HUDEP-2 (cell line): ENCODE measurements at regions not wholly inside any gene's neighbourhood (a gene's known extent, or its start where the extent isn't known, plus 50 kb on each side); places are given as distances from the start of the nearest gene placed in this dataset.
A peak's percentile ranks its signal among the peaks of the same experiment; 100 is the strongest.

Source experiments
- DNase-seq, 76 experiments: peaks; one replicate each; lab custom pipeline; 2025; ENCODE audit not compliant: unreplicated experiment in 76 of 76; lab: John Stamatoyannopoulos, UW

GRCh38 chr3:182726258-182727142, 66.8 kb upstream of the ATP11B start:
- peak in 34 of 76 experiments; percentile 1 to 61 (median 32) for DNase-seq

- peak in 10 of 76 experiments; percentile 6 to 61 (median 17) for DNase-seq
Measured at GRCh38 chr3:182728238-182728637, 65.1 kb upstream of the ATP11B start.

- DNase-seq, result no peak
Measured at GRCh38 chr3:182729903-182730674, 63.2 kb upstream of the ATP11B start.

DNA sequence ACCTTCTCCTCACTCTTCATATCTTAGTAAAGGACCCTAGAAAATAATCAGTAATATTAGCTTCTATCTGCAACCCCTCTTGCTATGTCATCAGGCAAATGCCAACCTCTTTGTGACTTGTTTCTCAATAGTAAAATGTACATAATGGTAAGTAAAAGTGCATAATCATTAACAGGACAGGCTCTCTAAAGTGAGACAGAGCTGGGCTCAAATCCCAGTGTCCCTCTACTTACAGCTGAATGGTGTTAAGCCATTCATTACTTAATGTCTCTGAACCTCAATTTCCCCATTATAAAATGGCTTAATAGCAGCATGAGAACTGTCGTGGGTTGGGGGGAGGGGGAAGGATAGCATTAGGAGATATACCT, 62.6 kb upstream of the ATP11B start:
- DNase-seq, result no peak

- DNase-seq, result no peak
Measured at GRCh38 chr3:182731764-182732163, 61.5 kb upstream of the ATP11B start.

GRCh38 chr3:182732232-182733015, 60.9 kb upstream of the ATP11B start:
- DNase-seq, result no peak

- no peak for DNase-seq
Measured at GRCh38 chr3:182735672-182736071, 57.6 kb upstream of the ATP11B start.

GRCh38 chr3:182737825-182738224, 55.5 kb upstream of the ATP11B start:
- DNase-seq, result no peak

DNA sequence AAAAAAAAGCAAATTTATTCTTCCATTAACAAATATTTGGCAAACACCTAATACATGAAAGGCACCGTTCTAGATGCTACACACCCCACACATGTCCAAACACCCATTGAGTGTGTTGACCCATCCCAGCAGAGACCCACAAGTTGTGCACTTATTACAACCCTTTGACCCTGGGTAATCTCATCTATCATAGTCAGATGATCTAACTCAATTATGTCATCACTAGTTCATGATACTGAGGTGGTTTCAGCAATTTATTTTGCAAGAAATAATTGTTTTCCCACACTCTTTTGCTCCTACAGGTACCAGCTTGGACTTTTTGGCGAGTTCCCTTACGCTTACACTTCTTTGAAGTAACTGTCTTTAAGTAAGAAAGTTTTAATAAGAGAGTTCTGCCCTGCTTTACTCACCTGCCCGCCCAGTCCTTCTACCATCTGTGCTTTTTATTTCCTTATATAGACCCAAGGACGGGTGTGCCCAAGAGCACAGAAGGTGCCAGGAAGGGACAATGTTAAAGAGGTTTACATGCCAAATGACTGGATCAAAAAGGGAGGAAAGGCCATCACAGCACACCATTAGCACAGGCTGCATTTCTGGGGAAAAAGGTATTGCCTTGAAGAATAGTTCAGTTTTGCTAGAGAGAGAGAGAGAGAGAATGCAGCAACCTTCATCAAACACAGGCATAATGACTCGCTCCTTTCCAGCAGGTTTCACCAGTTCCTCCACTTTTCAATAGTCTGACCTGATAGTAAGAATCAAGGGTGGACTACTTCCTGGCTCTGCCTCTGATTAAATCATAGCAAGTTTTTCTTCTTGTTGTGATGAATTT, 54.5 kb upstream of the ATP11B start:
- no peak for DNase-seq

DNA sequence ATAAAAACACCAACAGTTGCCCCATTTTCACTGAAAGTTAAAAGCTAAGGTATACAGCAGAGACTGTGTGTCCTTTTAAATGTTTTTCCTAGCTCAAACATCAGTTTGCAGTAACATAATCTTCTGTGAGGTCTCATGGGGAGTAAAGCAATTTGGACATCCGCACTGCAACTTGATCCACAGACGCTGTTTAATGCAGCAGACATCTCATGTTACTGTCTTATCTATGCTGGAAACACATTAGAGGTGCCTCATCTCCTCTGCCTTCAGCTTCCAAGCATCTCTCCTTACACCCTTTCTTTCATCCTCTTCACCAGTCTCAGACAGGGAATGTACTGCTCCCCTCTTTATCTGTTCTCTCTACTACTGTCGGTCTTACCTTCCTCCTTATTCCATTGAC, 53.7 kb upstream of the ATP11B start:
- no peak for DNase-seq

DNA sequence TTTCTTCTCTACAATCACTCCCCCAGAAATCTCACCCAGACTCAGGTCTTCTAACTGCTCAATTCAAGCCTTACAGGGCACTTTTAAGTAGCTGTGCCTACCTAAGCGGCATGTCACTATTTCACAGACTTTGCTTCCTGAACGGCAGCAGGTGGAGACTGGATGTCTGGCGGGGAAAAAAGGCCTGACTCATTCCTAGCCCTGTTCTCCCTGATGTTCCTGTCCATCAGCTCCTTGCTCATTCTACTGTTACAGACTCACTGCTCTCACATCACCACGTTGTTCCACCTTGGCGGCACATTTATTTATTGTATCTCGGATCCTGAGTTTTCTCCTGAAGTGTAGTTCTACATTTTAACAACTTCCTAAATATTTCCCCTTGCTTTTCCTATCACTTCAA, 52.6 kb upstream of the ATP11B start:
- no peak for DNase-seq

DNA sequence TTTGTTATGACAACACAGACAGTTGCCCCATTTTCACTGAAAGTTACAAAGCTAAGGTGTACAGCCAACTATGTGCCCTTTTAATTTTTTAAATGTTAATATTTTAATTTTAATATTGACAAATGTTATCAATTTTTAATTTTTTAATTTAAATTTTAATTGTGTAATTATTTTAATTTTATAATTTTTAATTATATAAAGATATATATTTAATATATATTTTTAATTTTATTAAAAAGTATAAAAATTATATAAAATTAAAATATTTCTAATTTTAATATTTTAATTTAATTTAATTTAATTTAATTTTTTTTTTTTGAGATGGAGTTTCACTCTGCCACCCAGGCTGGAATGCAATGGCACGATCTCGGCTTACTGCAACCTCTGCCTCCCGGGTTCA, 52.1 kb upstream of the ATP11B start:
- DNase-seq, result no peak
